ENCODE measurements at regions not wholly inside any gene's neighbourhood (a gene's known extent, or its start where the extent isn't known, plus 50 kb on each side); places are given as distances from the start of the nearest gene placed in this dataset.
"Not testable (repeated sequence)": the region's sequence is repeated elsewhere in the genome, so short reads cannot be mapped to it uniquely, and the experiment has no call there.

DNA sequence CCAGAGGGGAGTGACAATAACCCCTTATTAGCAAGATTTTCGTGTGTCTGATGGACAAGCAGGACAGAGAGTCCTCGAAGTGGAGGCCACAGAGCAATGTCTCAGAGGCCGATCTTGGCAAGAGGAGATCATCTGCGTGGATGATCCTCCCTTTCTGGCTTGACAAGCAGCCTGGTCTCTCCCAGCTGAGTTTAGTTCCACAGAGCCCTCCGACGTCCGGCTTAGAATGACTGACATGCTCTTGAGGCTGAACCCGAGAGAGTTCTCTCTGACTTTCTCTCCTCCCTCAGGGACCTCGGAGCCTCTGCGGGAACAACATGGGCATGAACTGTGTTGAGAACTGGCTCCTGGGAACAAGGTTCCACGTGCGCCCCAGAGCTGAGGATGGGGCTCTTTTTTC is 180.7 kb upstream of the PFKP start:
- no peak overlapping the region for H3K4me3 ChIP-seq

DNA sequence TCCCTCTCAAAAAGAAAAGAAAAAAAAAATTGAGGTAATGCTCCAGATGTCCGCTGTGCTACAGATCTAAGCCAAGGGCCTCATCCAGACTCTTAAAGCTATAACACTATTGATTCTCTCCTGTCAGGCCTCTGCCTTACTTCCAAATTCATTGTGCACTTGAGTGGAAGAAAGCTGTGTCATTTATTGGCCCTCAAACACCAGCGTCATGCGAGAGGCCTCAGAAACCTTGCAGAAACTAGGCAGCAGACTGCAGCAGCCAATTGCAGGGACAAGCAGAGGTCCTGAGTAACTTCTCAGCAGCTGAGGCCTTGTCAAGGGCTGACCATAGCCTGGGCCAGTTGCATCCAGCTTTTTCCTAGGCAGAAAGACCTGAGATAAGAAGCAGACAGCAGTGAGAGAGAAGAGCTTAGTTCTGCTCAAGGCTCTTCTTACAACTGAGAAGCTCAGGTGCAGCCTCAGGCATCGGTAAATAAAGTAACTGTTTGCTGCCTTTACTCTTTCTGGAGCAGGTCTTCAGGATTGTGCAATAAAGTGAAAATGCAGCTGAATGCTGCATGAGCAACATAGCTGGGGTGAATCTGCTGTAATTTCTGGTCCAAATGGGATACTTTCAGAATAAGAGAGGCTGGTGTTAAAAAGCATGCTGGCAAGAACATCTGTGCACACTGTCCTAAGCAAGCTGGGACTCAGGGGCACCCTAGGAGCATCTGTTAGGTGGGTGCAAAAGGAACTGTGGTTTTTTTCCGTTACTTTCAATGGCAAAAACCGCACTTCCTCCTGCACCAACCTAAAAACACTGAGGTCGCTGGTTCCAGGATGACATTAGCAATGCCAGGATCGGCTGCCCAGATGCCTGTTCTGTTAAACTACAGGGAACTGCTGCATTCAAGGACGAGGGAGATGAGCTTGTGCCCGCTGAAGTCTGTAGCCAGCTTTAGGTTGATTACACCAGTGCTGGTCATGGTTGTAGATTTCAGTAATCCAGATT is 181.8 kb upstream of the PFKP start:
- no peak for DNase-seq
- no peak overlapping the region for H3K4me3 ChIP-seq
- no peaks in the 10 kb centered on the region for H3K36me3 ChIP-seq (ENCODE audit: low read depth, missing control alignments)
- TF ChIP-seq, protein P1, sequence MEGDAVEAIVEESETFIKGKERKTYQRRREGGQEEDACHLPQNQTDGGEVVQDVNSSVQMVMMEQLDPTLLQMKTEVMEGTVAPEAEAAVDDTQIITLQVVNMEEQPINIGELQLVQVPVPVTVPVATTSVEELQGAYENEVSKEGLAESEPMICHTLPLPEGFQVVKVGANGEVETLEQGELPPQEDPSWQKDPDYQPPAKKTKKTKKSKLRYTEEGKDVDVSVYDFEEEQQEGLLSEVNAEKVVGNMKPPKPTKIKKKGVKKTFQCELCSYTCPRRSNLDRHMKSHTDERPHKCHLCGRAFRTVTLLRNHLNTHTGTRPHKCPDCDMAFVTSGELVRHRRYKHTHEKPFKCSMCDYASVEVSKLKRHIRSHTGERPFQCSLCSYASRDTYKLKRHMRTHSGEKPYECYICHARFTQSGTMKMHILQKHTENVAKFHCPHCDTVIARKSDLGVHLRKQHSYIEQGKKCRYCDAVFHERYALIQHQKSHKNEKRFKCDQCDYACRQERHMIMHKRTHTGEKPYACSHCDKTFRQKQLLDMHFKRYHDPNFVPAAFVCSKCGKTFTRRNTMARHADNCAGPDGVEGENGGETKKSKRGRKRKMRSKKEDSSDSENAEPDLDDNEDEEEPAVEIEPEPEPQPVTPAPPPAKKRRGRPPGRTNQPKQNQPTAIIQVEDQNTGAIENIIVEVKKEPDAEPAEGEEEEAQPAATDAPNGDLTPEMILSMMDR (IDR thresholded peaks at IDR 0.05): no peak
- intact Hi-C loops (cut with DNase I; ENCODE audit: low total_unique reads): no loop called here
- no peak overlapping the region for H3K27ac ChIP-seq
- H3K4me1 ChIP-seq: no peaks in the 10 kb centered on the region
- 76% methylated on average over 10 of the region's 10 CpGs for WGBS, 2 donors
- H3K27me3 ChIP-seq: no peaks in the 10 kb centered on the region
- no peaks in the 10 kb centered on the region for H3K9me3 ChIP-seq

More for the DNA sequence above, 180.7 kb upstream of the PFKP start:
- H3K27ac ChIP-seq: no peak overlapping the region
- H3K4me1 ChIP-seq: no peaks in the 10 kb centered on the region
- no peaks in the 10 kb centered on the region for H3K36me3 ChIP-seq (ENCODE audit: low read depth, missing control alignments)
- TF ChIP-seq POLR2A (IDR thresholded peaks at IDR 0.05): no peak
- TF ChIP-seq, protein P1 (IDR thresholded peaks at IDR 0.05): no peak
- no peak for DNase-seq
- intact Hi-C loops (cut with DNase I; ENCODE audit: low total_unique reads): no loop called here
- WGBS, 2 donors: 42 to 74% methylated on average over 10 to 12 of the region's 12 CpGs
- H3K9me3 ChIP-seq: no peaks in the 10 kb centered on the region
- H3K27me3 ChIP-seq: no peaks in the 10 kb centered on the region

DNA sequence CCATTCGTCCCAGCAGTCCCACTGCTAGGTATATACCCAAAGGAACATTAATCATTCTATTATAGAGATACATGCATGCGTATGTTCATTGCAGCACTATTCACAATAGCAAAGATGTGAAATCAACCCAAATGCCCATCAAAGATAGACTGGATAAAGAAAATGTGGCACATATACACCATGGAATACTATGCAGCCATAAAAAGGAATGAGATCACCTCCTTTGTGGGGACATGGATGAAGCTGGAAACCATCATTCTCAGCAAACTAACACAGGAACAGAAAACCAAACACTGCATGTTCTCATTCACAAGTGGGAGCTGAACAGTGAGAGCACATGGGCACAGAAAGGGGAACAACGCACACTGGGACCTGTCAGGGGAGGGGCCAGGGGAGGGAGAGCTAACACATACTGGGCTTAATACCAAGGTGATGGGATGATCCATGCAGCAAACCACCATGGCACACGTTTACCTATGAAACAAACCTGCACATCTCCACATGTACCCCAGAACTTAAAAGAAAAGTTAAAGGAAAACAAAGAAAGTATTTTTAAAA is 183.3 kb upstream of the PFKP start:
- H3K9me3 ChIP-seq; H3K4me3 ChIP-seq; H3K27me3 ChIP-seq; H3K36me3 ChIP-seq (ENCODE audit: low read depth, missing control alignments); H3K27ac ChIP-seq; DNase-seq; H3K4me1 ChIP-seq; intact Hi-C loops (cut with DNase I; ENCODE audit: low total_unique reads): not testable (repeated sequence)
- WGBS, 2 donors: 84 to 88% methylated on average over 4 of the region's 4 CpGs

DNA sequence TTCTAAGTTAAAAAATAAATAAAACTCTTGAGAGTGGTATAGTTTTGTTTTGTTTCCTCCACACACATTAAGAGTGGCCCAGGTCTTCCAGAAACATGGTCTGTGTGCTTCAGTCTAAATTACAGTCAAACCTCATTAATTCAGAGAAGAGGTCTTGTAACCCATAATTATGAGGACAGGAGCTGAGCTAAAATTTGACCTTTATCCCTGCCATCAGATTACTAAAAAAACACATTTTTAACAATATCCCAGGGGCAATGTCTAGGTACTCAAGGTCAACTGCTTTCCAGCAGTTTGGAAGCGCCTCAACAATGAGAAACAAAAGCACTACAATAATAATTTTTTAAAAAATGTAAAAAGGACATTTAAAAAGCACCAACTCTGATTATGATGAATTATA is 184.1 kb upstream of the PFKP start:
- no peaks in the 10 kb centered on the region for H3K36me3 ChIP-seq (ENCODE audit: low read depth, missing control alignments)
- no peaks in the 10 kb centered on the region for H3K9me3 ChIP-seq
- DNase-seq: no peak
- TF ChIP-seq POLR2A (IDR thresholded peaks at IDR 0.05): no peak
- TF ChIP-seq, protein P1 (IDR thresholded peaks at IDR 0.05): no peak
- H3K27ac ChIP-seq: no peak overlapping the region
- H3K4me3 ChIP-seq: no peak overlapping the region
- intact Hi-C loops (cut with DNase I; ENCODE audit: low total_unique reads): no loop called here
- no peaks in the 10 kb centered on the region for H3K27me3 ChIP-seq
- 68 to 76% methylated on average over 1 of the region's 1 CpG for WGBS, 2 donors
- no peaks in the 10 kb centered on the region for H3K4me1 ChIP-seq

DNA sequence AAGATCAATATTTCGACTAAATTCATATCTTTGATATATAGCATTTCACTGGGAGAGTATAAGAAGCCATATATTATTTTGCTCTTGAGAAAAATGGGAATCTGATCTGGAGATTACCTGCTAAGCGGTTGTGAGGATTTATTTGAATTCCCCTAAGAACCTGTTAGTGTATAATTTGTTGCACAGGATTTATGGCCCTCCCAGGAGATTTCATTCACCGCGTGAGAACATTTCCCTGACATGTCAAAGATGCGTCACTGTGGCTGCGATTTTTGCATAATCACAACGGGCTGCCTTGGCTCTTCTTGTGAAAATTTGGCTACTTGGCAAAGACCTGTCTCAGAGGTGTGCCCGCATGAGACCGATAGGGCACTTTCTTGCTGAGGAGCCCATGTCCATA is 184.7 kb upstream of the PFKP start:
- H3K36me3 ChIP-seq (ENCODE audit: low read depth, missing control alignments): no peaks in the 10 kb centered on the region
- H3K9me3 ChIP-seq: no peaks in the 10 kb centered on the region
- no peaks in the 10 kb centered on the region for H3K27me3 ChIP-seq
- no peak overlapping the region for H3K4me3 ChIP-seq
- no peak for DNase-seq
- WGBS, 2 donors: 57 to 68% methylated on average over 9 of the region's 9 CpGs
- H3K27ac ChIP-seq: no peak overlapping the region
- intact Hi-C loops (cut with DNase I; ENCODE audit: low total_unique reads): no loop called here
- TF ChIP-seq, protein P1 (IDR thresholded peaks at IDR 0.05): no peak
- TF ChIP-seq POLR2A (IDR thresholded peaks at IDR 0.05): no peak
- no peaks in the 10 kb centered on the region for H3K4me1 ChIP-seq
